ENCODE measurements at regions not wholly inside any gene's neighbourhood (a gene's known extent, or its start where the extent isn't known, plus 50 kb on each side); places are given as distances from the start of the nearest gene placed in this dataset.

DNA sequence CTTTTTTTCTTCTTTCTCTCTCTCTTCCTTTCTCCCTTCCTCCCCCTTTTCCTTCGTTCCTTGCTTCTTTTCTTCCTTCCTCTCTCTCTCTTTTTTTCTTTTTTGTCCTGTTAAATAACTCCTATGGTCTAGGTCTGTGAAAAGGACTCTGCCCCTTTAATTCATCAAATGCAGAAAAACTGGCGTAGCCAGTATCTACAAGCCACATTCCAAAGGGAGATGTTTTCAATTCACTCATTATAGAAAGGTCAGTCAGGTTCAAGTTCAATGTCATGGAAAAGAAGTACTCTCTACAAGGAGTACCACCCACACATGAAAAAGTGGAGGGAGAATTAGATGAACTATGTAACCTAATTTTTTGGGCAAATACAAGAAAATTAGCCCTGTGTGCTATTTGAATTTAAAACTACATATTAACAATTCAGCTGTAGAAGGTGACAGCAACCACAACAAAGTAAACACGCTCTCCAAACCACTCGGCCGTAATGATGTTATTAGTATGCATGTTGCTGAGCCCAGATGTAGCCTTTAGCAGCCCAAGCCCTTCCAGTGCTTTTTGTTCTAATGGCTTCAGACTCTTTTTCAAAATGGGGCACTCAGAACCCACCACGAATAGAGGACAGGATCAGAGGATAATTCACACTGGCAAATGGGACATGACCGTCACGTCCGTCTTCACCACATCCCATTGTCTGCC lies 735.4 kb upstream of the FANCL start:
- H3K9ac ChIP-seq = no peak overlapping the region
- H3K4me2 ChIP-seq = no peak overlapping the region
- no peaks in the 10 kb centered on the region for H4K20me1 ChIP-seq
- no peaks in the 10 kb centered on the region for H3K4me1 ChIP-seq
- no peak for TF ChIP-seq Cebpa-rat (IDR thresholded peaks at IDR 0.05)
- no peaks in the 10 kb centered on the region for H3K27me3 ChIP-seq
- no peak overlapping the region for H3K4me3 ChIP-seq
- H3K36me3 ChIP-seq = no peaks in the 10 kb centered on the region
- no peaks in the 10 kb centered on the region for H3K9me3 ChIP-seq (replicated peaks in 1 of 11)
- H3K27ac ChIP-seq = no peak overlapping the region

DNA sequence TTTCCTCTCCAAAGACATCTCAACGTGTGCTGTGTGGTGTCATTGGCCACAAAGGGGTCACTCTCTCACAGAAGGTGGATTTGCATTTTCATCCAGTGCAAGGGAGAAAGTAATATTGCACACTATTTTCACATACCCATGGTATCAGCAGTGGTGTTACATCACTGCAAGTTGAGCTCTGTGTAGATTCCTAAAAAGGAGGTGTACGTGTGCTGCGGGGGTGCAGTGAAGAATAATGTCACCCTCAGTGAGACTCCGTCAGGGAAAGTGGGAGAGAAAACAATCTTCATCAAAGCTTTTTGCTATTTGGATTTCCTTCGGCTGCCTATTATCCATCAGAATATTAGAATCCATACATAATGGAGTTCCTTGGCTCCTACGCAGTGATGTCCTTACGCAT lies 733.8 kb upstream of the FANCL start:
- Histone ChIP-seq H3K36me3 (no peaks in the 10 kb centered on the region), H3K27ac (no peak overlapping the region), H3K4me2 (no peak overlapping the region), H3K4me3 (no peak overlapping the region), H3K9ac (no peak overlapping the region), H3K9me3 (replicated peaks in 1 of 11) (no peaks in the 10 kb centered on the region), H3K27me3 (no peaks in the 10 kb centered on the region), H4K20me1 (no peaks in the 10 kb centered on the region), H3K4me1 (no peaks in the 10 kb centered on the region)
- TF ChIP-seq Cebpa-rat (IDR thresholded peaks at IDR 0.05) = no peak

DNA sequence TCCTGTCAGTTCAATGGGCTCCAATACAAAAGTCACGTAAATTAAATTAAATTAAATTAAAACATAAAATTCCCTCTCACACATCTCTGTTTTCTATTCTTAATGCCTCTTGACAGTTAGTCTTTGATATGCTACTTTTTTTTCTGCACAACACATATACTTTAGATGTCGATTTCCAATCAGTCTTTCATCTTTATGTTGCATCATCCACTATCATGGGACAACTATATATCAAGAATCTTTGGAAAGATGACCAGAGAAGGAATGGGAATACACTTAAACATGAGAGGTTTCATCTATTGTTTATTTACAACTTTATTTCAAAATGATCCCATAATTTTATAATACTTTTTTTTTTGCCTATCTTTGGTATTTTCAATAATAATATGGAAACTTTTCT lies 733.3 kb upstream of the FANCL start:
- no peaks in the 10 kb centered on the region for H3K9me3 ChIP-seq (replicated peaks in 1 of 11)
- no peak for TF ChIP-seq Cebpa-rat (IDR thresholded peaks at IDR 0.05)
- H3K27ac ChIP-seq = no peak overlapping the region

DNA sequence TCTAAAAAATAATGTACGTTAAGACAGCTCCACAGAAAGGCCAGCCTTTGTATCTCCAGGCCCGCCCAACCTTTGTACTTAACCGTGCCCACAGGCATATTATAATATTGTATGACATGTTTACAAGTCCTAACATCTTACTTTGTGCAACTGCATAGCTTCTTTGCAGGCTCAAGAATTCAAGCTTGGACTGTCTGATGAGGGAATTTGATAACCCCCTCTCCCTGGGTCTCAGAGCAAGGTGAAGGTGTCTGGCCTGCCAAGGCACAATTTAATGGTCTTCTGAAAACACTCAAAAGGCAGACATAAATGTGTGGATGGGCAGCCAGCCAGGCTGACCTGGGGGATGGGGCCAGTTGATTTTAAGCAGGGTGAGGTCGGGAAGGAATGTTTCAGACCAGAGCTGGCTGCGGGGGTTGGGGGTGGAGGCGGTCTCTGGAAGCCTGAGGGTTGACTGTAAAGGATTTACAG lies 732.7 kb upstream of the FANCL start:
- H4K20me1 ChIP-seq = no peaks in the 10 kb centered on the region
- H3K4me2 ChIP-seq = no peak overlapping the region
- H3K9me3 ChIP-seq (replicated peaks in 1 of 11) = no peaks in the 10 kb centered on the region
- H3K4me3 ChIP-seq = no peak overlapping the region
- H3K4me1 ChIP-seq = no peaks in the 10 kb centered on the region
- H3K27me3 ChIP-seq = no peaks in the 10 kb centered on the region
- no peak for TF ChIP-seq Cebpa-rat (IDR thresholded peaks at IDR 0.05)
- H3K36me3 ChIP-seq = no peaks in the 10 kb centered on the region
- no peak overlapping the region for H3K9ac ChIP-seq
- H3K27ac ChIP-seq = no peak overlapping the region

More for the DNA sequence above, 733.3 kb upstream of the FANCL start:
- H3K4me1 ChIP-seq = no peaks in the 10 kb centered on the region
- H4K20me1 ChIP-seq = no peaks in the 10 kb centered on the region
- H3K9ac ChIP-seq = no peak overlapping the region
- no peaks in the 10 kb centered on the region for H3K27me3 ChIP-seq
- H3K4me2 ChIP-seq = no peak overlapping the region
- no peaks in the 10 kb centered on the region for H3K36me3 ChIP-seq
- H3K4me3 ChIP-seq = no peak overlapping the region

DNA sequence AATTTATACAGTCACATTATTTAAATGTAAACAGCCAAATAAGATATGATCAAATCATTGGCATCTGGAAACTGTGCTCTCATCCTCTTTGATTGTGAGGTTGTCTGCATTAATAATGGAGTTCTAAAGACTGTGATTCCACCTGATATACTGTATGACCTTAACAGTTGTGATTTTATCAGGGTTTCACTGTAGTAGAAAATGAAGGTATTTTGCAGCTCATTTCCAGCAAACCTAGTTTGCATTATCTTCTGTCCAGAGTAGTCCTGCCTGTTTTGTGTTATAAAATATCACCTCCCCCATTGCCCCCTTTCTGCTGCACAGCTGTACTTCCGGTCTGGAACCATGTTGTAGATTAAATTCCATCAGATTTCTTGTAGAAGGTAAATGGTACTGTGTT lies 731.6 kb upstream of the FANCL start:
- no peak overlapping the region for H3K4me3 ChIP-seq
- H3K4me1 ChIP-seq = no peaks in the 10 kb centered on the region
- TF ChIP-seq Cebpa-rat (IDR thresholded peaks at IDR 0.05) = no peak
- no peaks in the 10 kb centered on the region for H4K20me1 ChIP-seq
- H3K9ac ChIP-seq = no peak overlapping the region
- H3K4me2 ChIP-seq = no peak overlapping the region
- H3K27ac ChIP-seq = no peak overlapping the region
- H3K36me3 ChIP-seq = no peaks in the 10 kb centered on the region
- no peaks in the 10 kb centered on the region for H3K27me3 ChIP-seq
- no peaks in the 10 kb centered on the region for H3K9me3 ChIP-seq (replicated peaks in 1 of 11)

DNA sequence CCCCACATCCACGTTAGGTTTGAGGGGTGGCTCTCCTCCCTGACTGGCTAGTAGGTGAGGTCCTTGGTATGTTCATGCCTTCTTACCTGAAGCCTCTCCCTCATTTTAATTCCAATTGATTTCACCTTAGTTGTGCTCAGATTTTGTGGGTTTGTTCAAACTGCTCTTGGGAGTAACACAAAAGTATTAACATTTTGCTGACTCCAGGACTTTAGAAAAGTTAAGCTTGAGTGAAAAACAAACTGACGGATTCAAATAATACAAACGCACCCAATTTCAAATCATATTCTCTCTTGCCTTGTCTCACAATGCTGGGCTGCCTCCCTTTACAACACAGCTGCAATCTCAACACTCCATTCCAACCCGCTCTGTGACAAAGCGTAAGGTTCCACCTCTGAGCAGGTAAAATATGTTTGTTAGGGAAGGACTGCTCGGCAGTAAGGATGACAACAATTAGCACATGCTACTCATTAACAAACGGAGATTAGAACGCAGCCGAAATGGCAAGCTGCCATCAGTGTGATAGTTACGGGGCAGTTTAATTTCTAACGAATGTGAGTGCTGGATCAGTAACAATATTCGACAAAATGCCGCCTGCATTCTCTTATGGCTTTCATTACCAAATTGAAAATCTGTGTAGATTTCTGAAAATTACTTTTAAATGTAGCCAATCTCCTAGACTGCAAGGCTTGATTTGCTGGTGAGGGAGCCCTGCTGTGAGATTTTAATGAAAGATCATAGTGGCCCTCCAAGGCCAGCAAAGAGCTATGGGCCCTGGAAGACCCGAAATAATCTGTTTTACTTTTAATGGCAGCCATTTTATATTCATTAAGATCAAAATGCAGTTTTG lies 730.6 kb upstream of the FANCL start:
- no peak for TF ChIP-seq Cebpa-rat (IDR thresholded peaks at IDR 0.05)
- no peaks in the 10 kb centered on the region for H3K4me1 ChIP-seq

DNA sequence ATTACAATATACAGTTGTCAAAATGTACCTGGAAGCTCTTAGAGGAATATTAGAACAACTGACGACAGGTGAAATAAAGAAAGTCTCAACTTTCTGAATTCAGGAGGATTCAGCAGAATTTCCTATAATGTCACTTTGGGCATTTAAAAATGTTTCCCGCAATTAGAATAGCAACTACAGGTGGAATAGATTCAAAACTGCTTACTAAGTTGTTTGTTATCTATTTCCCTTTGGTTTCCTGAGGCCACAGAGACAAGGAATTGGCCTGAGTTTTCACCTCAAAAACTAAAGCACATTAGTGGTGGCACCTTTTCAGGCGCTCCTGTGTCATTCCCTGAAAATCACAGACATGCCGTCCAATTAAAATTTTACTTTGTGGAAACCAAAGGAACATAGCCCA lies 729.2 kb upstream of the FANCL start:
- no peak overlapping the region for H3K9ac ChIP-seq
- H3K4me1 ChIP-seq = no peaks in the 10 kb centered on the region
- TF ChIP-seq Cebpa-rat (IDR thresholded peaks at IDR 0.05) = no peak
- H4K20me1 ChIP-seq = no peaks in the 10 kb centered on the region
- no peaks in the 10 kb centered on the region for H3K27me3 ChIP-seq
- no peak overlapping the region for H3K4me2 ChIP-seq
- H3K27ac ChIP-seq = no peak overlapping the region
- no peaks in the 10 kb centered on the region for H3K9me3 ChIP-seq (replicated peaks in 1 of 11)
- no peaks in the 10 kb centered on the region for H3K36me3 ChIP-seq
- H3K4me3 ChIP-seq = no peak overlapping the region

More for the DNA sequence above, 730.6 kb upstream of the FANCL start:
- Histone ChIP-seq H3K27me3 (no peaks in the 10 kb centered on the region), H3K9ac (no peak overlapping the region), H3K4me3 (no peak overlapping the region), H3K9me3 (replicated peaks in 1 of 11) (no peaks in the 10 kb centered on the region), H4K20me1 (no peaks in the 10 kb centered on the region), H3K36me3 (no peaks in the 10 kb centered on the region), H3K4me2 (no peak overlapping the region), H3K27ac (no peak overlapping the region)

DNA sequence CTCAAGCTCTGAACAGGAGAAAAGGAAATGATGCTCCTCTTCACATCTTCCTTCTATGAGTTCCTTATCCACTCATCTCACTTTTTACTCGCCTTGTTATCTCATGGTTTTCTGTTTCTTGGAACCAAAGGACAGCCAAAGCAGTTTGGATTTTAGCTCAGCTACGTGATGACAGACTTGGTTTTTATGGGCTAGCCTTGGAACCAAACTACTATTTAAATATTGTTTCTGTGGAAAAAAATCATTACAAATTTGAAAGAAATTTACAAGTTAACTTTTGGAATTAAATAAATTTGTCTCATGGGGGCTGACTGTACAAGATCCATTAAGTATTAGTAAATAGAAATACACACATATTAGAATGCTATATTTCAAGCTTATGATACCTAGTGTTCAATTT lies 727.8 kb upstream of the FANCL start:
- H3K9ac ChIP-seq = no peak overlapping the region
- no peaks in the 10 kb centered on the region for H3K27me3 ChIP-seq
- no peak overlapping the region for H3K4me2 ChIP-seq
- no peaks in the 10 kb centered on the region for H3K9me3 ChIP-seq (replicated peaks in 1 of 11)
- no peaks in the 10 kb centered on the region for H3K36me3 ChIP-seq
- no peaks in the 10 kb centered on the region for H3K4me1 ChIP-seq
- no peak overlapping the region for H3K4me3 ChIP-seq
- no peak for TF ChIP-seq Cebpa-rat (IDR thresholded peaks at IDR 0.05)
- H4K20me1 ChIP-seq = no peaks in the 10 kb centered on the region
- no peak overlapping the region for H3K27ac ChIP-seq

DNA sequence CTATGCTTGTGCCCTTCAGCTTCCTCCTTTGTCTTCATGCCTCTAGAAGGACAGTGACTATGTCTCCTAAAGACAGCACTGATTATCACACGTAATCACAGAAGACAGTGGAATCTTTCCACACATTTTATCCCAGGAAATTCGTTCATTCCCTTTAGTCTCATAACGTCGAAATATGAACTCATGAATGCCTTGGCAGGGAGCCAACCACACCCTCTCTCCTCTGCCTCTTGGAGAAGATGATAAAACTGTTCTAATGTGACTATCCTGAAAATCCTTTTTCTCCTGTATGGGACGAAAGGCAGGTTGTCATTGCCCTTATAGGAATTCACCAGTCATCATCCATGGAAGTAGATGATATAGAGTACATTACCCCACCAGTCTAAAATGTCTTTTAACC lies 726.6 kb upstream of the FANCL start:
- no peak overlapping the region for H3K4me2 ChIP-seq
- no peaks in the 10 kb centered on the region for H3K4me1 ChIP-seq
- no peak overlapping the region for H3K27ac ChIP-seq
- H3K4me3 ChIP-seq = no peak overlapping the region
- TF ChIP-seq Cebpa-rat (IDR thresholded peaks at IDR 0.05) = no peak
- H3K9me3 ChIP-seq (replicated peaks in 1 of 11) = no peaks in the 10 kb centered on the region
- H4K20me1 ChIP-seq = no peaks in the 10 kb centered on the region
- no peak overlapping the region for H3K9ac ChIP-seq
- no peaks in the 10 kb centered on the region for H3K27me3 ChIP-seq
- H3K36me3 ChIP-seq = no peaks in the 10 kb centered on the region

DNA sequence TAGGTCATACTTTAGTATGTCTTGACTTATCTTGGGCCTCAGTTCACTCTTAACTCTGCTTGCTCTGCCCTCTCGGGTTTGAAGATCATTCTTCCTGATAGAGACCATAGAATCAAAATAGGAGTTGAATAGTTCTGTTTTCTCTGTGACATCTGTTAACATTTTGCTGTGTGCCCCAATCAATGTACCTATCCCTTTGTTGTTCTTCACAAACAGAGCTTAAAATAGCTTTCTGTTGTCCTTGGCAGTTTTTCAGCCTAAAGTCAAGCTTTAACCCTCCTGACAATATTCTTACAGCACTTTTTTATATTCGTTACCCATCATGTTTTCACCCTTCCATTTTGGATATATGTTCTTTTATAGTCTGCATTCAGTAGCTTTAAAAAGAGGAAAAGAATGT lies 724.5 kb upstream of the FANCL start:
- Histone ChIP-seq H3K4me3 (no peak overlapping the region), H3K4me2 (no peak overlapping the region), H3K36me3 (no peaks in the 10 kb centered on the region), H3K4me1 (no peaks in the 10 kb centered on the region), H3K9ac (no peak overlapping the region), H3K27ac (no peak overlapping the region), H3K9me3 (replicated peaks in 1 of 11) (no peaks in the 10 kb centered on the region), H3K27me3 (no peaks in the 10 kb centered on the region), H4K20me1 (no peaks in the 10 kb centered on the region)
- no peak for TF ChIP-seq Cebpa-rat (IDR thresholded peaks at IDR 0.05)
